Fibroblast of skin of left biceps (primary cell): ENCODE measurements at regions not wholly inside any gene's neighbourhood (a gene's known extent, or its start where the extent isn't known, plus 50 kb on each side); places are given as distances from the start of the nearest gene placed in this dataset.
A peak's percentile ranks its signal among the peaks of the same experiment; 100 is the strongest.

ENCODE experiments used
- DNase-seq, 2 experiments: peaks; one replicate each; pipeline ENCODE4 v3.0.0-alpha.2; 2013; ENCODE audit warnings: low read depth in 2 of 2

DNA sequence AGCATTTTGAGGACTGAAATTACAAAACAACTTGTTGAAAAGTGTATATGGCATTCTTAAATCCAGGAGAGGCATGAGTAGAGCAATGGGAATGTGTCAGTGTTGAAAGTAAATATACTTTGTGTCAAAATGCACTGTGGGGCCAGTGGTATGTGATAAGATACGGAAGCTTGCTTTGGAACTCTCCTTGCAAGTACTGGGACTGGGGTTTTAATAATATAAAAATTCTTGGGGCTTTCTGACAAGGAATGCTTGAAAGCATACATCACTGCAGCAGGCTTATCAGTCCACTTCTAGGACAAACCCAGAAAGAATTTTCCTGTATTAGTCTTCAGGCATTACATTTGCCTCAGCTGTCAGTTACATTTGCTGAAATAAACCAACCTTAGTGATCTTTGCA lies 472.8 kb upstream of the FZD8 start:
- DNase-seq: peak; percentile 17 to 27

DNA sequence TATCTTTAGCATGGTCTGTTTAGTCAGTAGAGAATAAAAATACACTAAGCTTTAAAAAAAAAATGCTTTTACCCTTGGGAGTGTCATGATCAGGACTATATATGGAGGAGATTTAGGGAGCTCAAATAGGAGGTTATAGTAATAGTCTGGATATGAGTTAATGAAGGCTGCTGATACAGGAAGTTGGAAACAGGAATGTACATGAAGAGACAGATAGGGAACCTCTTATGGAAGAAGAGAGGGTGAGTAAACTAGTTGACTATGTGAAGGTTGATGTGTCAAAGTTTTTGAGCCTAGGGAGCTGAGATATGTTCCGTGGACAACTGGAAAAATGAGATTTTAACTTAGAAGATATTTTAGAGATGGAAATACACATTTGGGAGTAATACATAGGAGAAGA lies 472.0 kb upstream of the FZD8 start:
- DNase-seq: no peak

DNA sequence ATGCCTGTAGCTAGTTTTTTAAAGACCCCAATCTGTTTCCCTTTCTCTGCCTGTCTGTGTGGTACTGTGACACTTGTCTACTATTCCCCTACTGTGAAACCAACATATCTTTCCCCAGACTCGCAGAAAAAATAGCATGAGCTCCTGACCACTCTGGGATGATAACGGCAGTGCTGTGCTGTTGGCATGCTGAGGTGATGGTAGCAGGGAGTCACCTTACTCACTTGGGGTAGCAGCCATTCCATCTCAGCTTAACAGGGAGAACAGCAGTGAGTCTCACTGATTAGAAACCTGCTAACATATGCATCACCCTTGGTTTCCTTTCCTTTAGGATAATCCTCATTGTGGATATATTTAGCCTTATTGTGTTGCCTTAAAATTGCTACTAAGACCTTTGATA lies 469.6 kb upstream of the FZD8 start:
- DNase-seq: no peak

DNA sequence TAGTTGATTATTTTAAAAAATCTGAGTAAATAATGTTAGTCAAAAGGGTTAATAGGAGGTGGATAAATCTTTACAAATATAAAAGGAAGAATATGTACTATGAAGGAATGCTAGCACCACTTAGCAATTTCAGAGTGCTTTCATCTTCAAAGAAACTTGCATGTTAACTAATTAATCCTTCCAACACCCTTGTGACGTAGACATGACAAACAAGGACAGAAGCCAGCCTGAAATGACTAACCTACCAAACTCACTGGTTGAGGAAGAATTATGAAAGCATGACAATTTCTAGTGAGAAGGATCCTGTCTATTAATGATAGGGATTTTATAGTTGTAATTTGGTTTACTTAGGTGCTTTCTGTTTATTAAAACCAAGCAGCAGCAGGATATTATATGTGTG lies 468.0 kb upstream of the FZD8 start:
- no peak for DNase-seq

DNA sequence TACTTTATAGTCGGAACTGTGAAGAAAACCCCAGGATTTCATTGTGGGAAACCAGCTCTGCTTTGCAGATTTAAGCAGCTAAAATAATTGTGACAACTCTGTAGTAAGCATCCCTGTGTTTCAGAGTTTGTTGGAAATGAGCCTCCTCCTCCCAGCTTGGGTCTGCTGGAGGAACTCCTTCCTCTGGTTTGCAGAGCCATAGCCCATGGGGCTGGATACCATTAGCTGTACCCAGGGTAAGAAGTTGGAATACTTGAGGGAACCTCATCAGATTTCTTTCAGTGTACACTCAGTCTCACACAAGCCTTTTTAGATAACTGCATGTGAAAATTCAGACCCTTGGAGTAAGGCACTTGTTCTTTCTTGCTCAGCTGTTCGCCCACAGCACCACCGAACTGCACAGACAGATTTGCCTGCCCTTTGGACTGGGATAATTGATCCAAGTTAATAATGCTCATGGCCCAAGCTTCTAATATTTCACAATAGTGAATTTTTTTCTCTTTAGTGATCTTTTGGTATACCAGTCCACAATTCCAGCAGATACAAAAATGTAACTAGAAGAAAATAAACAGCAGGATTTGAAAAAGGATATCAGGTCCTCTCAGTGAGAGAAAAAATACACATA lies 467.4 kb upstream of the FZD8 start:
- DNase-seq: no peak

DNA sequence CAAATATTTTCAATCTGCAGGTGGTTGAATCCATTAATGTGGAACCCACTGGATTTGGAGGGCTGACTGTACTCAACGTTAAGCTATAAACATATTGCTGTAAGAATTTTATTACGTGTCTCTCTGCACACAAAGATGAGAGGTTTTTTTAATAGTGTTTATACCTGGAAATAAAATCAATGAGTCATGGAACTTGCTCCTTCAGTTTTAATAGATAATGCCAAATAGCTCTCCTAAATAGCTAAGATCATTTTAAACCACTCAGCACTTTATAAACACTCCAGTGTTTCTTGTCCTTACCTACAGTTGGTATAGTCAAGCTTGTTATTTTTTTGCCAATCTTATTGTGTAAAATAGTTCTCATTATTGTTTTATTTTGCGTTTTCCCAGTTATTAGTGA lies 455.6 kb upstream of the FZD8 start:
- no peak for DNase-seq

DNA sequence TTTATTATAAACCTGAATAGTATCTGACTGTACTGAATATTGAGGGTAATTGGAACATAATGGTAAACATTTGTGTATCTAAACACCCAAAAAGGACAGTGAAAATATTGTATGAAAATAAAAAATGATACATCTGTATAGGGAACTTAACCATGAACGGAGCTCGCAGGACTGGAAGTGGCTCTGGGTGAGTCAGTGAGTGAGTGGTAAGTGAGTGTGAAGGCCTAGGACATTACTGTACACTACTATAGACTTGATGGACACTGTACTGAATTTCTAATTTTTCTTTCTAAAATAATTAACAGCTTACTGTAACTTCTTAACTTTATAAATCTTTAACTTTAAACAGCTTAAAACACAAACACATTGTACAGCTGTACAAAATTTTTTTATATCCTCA lies 454.5 kb upstream of the FZD8 start:
- DNase-seq: no peak

DNA sequence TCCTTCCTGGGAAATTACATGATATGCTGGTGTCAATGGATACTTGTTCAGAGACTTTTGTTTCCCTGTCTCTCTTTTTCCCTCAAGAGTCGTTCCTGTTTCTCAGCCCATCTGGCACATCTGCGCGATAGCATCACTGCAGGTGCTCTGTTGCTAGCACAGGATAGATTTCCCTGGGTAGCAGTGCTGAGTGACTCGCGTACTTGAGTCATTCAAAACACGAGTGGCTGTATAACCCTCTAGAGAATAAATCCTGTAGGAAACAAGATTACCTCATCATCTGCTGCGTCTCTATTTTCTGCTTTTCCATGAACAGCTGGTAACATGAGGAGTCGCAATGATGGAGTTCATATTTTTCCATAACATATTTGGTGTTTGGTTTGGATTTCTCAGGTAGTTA lies 452.0 kb upstream of the FZD8 start:
- DNase-seq: no peak

DNA sequence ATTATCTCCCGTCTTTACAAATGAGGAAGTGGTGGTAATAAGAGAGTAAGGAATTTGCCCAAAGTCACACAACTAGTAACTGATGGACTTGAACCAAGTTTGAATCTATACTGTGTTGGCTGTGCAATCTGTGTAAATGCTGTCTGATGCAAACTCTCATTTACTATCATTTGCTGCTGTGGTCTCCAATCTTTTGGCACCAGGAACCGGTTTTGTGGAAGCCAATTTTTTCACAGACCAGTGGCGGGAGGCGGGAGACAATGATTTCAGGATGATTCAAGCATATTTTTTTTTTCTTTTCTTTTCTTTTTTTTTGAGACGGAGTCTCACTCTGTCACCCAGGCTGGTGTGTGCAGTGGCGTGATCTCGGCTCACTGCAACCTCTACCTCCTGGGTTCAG lies 450.0 kb upstream of the FZD8 start:
- no peak for DNase-seq

DNA sequence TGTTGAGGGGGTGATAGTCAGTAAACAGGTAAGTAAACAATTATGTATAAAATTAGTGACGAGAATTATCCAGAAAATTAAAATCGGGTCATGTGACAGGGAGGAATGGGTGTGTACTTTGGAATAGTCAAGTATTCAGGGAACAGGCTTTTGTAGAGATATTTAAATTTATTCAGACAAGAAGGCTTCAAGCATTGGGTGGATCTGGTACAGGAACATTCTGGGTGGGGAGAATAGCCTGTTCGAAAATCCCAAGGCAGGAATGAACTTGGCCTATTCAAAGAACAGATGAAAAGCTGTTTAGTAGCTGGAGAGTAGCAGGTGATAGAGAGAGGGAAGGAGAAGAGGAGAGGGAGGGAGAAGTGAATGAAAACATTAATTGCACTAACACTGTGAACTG lies 448.9 kb upstream of the FZD8 start:
- no peak for DNase-seq

DNA sequence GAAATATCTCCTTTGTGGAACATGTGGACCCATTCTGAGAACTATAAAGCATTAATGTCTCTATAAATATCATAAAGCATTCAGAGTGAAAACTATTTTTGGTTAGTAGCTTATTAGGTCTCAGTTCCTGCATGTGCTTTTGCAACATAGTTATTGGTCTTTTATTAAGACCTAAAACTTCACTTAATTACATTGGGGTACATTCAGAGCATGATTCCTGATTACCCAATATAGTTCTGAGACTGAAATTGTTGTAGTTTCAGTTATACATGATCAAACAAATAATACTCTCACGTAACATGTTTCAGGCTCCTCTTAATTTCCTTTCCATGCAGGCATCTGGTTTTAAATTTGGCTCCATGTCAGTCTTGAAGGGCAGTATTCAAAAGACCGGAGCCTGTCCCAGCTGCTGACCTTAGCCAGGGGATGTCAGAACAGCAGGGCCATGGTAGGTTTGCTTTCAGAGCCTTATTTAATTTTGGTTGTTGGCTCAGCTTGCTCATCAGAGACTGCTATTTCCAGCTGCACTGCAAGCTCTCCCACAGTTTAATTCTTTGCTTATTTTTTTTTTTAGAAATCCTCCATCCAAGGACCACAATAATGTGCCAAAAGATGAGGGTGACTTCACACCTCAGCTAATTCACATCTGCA lies 447.8 kb upstream of the FZD8 start:
- no peak for DNase-seq

DNA sequence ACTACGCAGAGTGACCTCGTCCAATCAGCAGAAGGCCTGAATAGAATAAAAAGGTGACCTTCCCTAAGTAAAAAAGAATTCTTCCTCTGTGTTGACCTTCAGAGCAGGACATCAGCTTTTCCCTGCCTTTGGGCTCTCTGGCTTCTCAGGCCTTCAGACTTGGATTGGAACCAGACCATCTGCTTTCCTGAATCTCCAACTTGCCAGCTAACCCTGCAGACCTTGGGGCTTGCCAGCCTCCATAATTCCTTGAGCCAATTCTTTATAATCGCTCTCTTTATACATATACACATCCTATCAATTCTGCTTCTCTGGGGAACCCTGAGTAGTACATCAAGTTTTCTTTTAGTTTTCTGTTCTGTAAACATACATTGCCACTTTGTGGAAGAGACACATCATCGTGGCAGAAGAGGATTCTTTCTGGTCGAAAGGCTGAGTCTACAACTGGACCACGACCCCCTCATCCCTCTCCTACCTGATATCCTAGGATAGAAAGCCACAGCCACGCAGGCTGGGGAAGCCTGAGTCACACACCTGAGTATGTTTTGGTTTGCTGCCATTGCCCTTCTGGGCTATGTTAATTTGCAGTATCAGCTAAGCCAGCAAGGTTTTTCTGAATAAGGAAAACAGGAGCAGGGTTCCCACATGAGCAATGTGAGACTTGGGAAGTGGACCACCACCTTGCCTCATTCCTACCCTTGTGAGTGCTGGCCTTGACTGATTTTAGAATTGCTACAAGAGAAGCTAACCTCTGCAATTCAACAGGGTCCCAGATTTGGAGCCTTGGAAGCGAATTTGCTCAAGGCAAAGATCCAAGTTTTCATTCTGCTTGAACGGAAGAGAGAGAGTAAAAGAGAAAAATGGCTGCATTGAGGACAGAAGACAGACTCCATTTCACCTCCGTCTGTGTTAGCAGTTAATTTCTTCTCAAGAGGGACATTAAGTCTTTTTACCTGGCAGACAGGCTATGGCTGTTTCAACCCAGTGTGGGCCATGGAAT lies 445.2 kb upstream of the FZD8 start:
- DNase-seq: no peak

DNA sequence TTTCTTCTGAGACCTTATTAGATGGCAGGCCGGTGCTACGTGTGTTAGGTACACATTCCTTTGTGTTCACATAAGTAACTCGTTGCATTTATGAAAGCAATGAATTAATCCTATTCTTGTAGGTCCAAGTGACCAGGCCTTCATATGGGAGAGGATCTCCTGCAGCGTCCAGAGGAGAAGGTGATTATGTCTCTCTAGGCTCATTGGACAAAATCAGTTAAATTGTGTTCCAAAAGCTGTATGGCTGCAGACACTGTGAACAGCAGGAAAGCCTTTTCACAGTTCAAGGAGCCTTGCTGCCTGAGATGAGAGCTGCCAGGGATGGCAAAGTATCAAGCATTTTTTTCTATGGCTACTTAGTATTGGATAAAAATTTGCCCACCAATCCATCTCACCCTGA lies 433.1 kb upstream of the FZD8 start:
- no peak for DNase-seq

DNA sequence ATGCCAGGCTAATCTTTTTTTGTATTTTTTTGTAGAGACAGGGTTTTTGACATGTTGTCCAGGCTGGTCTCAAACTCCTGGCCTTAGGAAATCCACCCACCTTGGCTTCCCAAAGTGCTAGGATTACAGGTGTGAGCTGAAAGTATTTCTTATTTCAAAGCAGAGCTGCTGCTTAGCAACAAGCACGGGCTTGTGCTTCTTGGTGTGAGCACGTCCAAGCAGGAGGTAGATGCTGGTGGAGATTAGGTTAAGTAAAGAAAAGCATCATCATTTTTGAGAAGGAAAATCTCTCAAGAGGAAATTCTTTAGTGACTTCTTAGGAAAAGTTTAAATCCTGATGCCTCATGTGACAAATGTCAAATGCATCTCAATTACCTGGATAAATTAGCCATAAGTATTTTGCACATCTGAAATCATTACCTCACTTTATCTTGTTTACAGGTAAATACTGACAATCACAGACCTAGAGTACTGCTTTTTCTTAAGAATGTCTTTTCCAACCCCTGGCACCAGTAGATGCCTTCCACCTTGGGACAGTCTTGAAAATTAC lies 431.8 kb upstream of the FZD8 start:
- no peak for DNase-seq

DNA sequence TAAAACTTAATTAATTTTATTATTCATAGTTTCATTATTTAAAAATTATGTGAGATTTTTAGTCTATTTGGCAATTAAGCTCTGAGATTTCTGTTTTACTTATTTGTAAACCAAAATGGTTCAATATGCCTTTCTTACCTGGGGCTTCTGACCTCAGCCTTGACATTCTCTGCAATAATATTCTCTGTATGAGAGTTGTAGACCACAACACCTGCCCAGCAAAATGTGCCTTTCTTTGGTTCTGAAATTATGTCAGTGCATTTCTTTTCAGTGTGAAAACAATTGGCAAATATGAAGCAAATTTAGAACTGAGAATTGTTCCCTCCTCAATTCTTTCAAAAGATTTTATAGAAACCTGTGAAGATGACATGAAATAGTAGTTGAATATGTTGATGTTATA lies 426.4 kb upstream of the FZD8 start:
- DNase-seq: no peak

DNA sequence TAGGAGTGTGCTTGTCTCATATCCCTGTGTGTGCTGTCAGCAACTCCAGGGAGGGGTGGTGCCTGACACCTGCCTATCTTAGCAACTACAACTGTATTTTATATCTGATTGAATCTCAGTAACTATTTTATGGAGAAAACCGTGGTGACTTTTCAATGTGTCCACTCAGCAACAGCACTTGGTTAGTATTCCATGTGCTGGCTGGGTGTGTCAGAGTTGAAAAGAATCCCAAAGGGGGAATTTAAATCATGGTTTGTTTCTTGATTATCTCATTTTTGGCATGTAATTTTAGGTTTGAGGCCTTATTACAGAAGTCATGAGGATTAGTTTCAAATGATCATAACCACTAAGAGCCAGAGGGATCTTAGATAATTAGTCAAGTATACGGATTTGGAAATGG lies 425.7 kb upstream of the FZD8 start:
- DNase-seq: no peak

DNA sequence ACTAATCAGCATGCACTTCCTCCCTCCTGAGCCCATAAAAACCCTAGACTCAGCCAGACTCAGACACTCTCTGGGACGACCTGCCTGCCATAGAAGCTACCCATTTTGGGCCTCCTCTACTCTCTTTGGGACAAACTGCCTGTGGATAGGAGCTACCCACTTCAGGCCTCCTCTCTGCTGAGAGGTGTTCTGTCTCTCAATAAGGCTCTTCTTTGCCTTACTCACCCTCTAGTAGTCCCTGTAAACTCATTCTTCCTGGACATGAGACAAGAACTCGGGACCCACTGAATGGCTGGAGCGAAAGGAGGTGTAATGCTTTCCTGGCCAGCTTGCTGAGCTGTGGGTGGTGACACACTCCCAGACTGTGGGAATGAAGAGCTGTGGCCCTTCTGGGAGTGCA lies 424.8 kb upstream of the FZD8 start:
- no peak for DNase-seq

DNA sequence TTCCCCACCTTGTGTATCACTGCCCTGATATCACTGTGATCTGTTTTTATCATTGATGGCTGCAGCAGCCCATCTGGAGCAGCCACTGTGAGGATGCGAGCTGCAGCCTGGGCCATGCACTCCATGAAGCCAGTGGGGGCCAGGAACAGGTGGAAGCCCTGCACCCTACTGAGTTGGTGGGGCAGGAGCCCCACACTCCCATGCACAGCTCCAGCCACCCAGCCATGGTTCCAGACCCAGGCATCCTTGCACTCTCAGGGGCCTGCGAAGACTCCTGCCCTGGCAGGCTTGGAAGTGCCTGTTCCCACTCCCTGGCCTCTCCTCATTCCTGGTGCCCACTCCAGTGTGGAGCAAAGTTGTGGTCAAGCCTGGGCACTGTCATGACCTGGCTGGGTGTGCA lies 424.0 kb upstream of the FZD8 start:
- no peak for DNase-seq

DNA sequence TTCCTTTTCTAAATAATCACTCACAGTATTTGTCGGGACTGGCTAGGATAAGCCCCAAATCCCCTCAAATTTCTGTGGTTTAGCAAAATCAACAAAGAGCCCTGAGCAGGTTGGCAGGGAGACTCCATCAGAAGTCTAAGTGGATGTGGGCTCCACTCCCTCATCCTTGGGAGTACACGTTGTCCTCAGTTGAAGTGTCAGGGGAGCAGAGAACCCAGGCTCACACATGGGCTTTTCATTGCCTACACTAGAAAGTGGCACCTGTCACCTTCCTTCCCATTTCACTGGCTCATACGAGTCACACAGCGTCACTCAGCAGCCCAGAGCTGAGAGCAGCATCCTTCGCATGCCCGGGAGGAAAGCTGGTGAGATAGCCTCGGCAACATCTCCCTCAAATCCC lies 421.3 kb upstream of the FZD8 start:
- no peak for DNase-seq

DNA sequence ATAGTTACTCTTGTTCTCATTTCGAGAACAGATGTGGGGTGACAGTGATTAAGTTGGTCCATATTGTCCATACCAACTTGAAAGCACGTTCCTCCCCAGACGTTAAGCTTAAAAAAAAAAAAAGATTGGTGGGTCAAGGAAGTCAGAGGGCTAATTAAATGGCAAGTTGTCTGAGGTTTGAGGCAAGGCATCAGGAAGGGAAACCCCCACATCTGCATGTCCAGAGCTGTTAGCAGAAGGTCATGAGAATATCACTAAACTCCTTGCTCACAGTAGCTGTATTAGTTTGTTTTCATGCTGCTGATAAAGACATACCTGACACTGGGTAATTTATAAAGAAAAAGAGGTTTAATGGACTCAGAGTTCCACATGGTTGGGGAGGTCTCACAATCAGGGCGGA lies 415.6 kb upstream of the FZD8 start:
- DNase-seq: no peak

DNA sequence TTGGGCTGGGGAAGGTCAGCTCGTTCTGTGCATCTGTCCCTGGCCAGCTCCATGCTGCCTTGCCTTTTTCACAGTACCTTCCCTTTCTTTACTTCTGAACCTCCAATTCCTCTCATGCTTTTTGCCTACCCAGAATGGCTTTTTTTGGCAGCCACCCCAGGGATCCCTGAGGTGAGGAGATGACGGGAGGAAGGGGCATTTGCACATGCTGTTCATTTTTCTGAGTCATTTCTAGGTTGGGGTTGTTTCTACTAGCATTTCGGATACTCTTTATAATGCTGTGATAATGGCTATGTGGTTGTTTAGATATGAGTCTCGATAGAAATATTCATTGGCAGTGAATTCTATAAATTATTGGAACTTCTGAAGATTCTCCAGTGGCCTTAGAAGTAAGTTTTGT lies 415.1 kb upstream of the FZD8 start:
- DNase-seq: no peak

DNA sequence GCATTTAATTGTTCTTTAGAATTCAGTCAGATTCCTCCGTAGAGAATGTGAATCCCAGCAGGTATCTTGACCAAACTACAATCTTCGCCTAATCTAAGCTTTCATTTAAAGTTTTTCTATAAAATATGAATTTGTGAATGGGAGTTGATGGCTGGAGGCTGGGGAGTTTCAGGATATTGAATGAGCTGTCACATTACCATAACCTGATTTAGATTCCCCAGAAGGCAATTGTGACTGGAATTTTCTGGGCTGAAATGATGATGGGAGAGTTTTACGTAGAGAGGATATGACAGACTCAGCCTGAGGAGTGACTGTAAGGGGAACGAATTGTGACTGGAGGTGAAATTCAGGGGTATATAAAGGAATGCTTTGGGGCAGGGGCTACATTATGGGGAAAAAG lies 411.7 kb upstream of the FZD8 start:
- no peak for DNase-seq

DNA sequence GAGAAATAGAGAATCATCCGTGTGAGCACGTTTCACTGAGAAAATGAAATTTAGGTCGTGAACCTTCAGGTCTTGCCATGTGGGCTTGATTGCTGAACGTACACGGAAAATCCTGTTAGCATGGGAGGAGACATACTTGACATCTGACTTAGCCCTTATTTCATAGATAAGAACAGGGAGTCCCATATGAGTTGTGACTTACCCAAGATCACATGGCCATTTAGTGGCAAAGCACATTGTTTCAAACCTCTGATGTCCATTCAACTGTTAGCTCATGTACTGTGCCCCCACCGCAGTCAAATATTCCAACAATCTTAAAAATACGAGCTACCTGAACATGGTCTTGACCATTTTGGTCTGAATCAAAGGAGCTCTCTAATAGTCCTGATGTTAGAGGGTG lies 411.2 kb upstream of the FZD8 start:
- DNase-seq: no peak
